HG02642 (cell line): ENCODE measurements at regions not wholly inside any gene's neighbourhood (a gene's known extent, or its start where the extent isn't known, plus 50 kb on each side); places are given as distances from the start of the nearest gene placed in this dataset.

Experiments
- ATAC-seq: cut with Tn5 transposase; IDR thresholded peaks from one replicate; pipeline ENCODE4 v1.9.1; 2021; ENCODE audit warnings: mild to moderate bottlenecking; ENCODE audit not compliant: unreplicated experiment, poor library complexity

DNA sequence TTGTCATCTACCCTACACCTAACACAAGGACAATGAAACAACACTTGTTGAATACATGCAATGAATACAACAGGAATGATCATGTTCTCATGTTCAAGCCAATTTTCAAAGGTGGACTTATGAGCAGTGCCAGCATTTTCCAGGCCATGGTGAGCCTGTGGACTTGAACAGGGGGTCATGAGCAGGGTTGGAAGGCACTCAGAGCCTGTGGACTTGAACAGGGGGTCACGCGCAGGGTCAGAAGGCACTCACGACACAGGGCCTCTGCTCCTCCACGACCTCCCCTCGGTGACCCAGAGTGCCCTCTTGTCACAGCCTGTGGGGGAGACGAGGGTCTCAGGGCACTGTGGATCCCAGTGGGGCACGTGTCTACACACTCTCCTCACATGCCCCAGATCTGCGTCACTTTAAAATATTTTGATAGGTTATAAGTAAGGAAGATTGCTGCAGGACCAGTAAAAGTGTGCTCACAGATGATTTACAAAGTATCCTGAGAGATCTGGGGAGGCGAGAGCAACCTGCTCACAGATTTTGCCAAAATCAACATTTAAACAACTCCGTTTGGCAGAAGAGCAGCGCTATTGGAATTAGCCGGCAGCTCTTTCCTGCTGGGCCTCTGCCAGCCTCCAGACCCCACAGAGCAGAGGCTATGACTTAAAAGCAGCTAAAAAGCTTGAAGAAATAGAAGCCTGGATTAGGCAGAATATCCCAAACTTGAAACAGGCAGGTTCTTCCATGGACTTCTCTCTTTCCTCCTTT is 121.9 kb downstream of the TMEM18 start:
- no peak for ATAC-seq

- peak; percentile 51 for ATAC-seq
Observed at GRCh38 chr2:554444-554843, 122.8 kb downstream of the TMEM18 start.

DNA sequence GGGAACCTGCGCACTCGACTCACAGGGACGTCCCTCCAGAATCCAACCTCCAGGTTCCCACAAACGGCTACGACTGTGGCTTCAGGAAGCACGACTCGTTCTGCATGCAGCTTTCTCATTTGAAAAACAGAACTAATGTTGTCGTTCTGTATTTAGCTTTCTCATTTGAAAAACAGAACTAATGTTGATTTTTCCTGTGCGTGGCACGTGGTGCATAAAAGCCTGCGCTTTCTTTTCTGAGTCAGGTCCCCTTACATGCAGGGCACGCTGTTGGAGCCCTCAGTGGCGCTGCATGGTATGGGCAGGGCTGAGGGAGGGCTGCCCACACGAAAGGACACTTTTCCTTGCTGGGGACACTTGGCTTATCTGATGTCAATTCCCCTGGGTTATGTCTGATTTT is 124.3 kb downstream of the TMEM18 start:
- ATAC-seq, result no peak

GRCh38 chr2:551621-552020 is 125.6 kb downstream of the TMEM18 start:
- no peak for ATAC-seq

DNA sequence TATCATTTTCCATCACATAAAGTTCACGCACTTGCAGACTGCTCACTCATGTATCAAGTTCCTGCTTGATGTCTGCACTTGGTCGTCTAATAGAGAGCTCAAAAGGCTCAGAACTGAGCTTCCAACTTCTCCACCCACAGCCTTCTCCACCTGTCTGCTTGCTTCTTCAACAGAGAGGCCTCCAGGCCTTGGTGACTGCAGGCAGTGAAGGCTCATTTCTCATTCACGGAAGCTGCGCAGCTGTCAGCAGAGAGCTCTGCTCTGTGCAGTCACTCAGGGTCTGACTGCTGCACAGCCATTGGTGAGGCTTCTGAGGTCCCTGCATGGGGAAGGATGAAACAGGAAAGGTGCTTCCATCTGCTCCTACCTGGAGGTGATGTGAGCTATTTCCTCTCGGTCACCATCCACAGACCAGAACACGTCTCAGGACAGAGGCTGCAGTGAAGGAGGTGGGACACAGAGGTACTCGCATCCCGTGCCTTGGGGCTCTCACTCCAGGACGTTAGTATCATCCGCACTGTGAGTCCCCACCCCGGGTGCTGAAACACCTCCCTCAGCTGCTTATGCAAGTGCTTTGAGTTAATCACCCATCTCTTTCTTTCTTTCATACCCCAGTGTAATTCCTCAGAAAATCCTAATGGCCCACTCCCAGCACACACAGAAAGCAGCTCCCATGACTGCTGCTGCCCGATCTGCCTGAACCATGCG is 126.2 kb downstream of the TMEM18 start:
- peak; percentile 49 for ATAC-seq

DNA sequence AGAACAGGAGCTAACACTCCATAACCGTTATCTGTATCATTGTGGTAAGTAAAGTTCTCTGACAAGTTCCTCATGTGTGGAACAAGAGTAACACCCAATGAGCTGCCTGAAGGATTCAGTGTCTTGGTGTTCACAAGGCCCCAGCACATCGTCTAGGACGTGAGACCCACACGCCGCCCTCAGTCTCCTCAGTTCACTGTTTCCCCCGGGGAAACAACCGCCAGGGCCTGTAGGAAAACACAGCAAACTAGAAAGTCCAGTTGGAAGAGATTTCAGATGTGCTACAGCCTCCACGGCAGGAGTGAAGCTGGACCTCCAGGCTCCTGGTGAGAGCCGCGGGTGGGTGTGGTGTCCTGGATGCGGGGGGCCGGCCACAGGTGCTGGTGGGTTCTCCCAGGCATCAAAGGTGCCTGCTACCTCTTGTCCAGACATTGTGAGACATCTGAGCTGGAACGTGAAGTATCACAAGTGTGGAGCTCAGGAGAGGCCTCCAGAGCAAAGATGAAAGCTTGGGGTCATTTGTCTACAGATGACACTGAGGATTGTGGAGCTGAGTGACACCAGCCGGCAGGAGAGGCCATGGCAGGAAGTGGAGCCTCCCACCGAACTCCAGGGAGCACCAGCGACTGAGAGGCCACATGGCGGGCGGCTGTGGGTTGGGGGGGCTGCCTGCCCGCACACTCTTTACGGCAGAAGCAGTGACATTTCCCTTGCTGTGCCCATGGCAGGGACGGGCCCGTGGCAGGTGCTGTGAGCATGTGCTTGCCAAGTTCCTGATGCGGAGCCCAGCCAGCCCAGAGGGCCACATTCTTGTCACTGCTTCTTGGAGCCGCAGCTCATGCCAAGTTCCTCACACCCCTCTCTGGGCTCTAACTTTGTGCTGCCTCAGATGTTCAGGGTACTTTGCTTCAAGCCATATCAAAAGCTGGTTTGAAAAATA is 131.2 kb downstream of the TMEM18 start:
- no peak for ATAC-seq

- no peak for ATAC-seq
Observed at GRCh38 chr2:545228-545627, 132.0 kb downstream of the TMEM18 start.

DNA sequence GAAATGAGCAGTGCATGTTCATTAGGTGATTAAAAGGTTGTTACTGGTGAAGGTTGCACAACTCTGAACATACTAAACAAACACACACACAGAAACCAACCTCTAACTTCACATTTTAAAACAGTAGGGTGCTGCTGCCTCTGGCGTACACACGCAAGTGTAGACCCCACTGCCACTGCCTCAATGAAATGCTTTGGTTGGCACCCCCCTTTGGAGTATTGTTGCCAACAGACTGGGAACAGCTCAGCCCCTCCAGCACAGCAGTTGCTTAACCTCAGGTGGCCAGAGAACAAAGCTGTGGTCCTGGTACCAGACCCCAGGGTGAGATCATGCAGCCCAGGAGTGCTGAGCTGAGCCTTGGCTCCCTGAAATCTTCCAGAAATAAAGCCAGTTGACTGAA is 138.6 kb downstream of the TMEM18 start:
- ATAC-seq, result no peak

DNA sequence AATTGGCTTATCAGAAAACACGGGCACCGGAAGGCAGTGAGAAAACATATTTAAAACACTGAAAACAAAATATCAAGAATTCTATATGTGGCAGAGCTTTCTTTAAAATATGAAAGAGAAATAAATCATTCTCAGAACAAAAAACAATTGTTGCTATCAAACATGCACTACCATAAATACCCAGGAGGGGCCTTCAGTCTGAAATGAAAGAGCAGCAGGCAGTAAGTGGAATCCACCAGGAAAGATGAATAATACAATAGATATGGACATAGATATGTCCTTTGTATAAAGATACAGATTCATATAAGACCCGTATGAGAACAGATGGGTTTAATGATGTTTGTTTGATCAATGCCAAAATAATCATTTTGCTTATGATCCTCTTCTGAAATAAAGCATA is 142.0 kb downstream of the TMEM18 start:
- no peak for ATAC-seq

- ATAC-seq, result no peak
Observed at GRCh38 chr2:529852-530251, 147.4 kb downstream of the TMEM18 start.

DNA sequence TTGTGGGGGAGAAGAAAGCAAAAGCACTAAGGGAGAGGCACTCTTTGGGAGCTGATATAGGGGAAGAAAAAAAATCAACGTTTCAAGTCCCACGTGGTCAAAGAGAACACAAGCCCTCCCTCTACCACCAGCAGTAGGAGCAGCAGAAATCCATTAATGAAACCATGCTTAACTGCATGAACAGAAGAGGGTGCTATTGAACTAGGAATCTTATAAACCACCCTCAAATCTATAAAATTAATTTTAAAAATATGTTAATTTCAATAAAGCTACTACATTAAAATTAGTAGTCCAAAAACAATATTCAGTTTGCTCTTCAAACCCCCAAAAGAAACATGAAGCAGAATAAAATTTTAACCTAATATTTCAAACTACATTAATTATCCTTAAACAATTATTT is 147.8 kb downstream of the TMEM18 start:
- no peak for ATAC-seq

- no peak for ATAC-seq
Observed at GRCh38 chr2:527581-527980, 149.6 kb downstream of the TMEM18 start.

GRCh38 chr2:526918-527317 is 150.3 kb downstream of the TMEM18 start:
- no peak for ATAC-seq

- ATAC-seq, result no peak
Observed at GRCh38 chr2:525611-526010, 151.6 kb downstream of the TMEM18 start.

GRCh38 chr2:525021-525420 is 152.2 kb downstream of the TMEM18 start:
- no peak for ATAC-seq

- ATAC-seq, result no peak
Observed at GRCh38 chr2:524442-524841, 152.8 kb downstream of the TMEM18 start.

DNA sequence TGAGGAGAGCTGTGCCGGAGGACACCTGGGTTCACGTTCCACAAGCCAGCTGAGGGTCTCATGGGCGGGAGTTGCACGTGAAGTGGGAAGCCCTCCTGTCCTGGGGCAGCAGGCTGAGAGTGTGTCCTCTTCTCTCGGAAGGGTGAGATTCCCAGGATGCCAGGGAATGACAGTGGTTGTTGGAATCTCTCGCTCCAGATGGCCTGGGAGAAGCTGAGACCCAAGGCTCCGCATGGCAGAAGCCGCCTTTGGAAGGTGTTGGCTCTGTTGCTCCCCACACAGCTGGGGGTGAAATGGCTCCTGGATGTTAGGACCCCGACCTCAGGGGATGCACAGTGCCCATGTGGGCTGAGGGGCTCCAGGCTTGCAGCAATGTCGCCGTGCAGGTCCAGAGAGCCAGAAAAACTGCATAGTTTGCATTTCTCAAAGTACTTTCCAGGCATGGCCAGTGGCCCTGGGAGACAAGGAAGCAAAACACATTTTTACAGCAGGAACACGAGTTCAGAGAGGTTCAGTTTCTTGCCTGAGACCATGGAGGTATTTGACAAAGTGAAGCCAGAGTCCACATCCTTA is 153.4 kb downstream of the TMEM18 start:
- ATAC-seq, result no peak

DNA sequence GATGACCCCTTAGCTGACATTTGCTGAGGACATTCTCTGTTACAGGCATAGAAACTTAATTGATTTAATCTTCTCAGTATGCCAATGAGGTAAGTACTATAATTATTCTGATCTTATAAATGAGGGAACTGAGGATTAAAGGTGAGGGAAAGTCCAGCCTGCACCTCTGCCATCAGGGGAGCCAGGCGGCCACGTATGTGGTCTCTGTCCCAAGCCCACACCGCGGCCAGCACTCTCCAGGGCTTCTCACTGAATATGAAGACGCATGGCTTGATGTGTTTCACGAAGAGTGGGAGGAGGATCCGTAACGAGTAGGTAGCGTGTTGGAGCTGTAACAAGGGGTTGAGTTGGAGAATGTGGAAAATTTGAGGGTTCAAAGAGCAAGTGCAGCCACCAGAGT is 154.4 kb downstream of the TMEM18 start:
- ATAC-seq, result no peak

DNA sequence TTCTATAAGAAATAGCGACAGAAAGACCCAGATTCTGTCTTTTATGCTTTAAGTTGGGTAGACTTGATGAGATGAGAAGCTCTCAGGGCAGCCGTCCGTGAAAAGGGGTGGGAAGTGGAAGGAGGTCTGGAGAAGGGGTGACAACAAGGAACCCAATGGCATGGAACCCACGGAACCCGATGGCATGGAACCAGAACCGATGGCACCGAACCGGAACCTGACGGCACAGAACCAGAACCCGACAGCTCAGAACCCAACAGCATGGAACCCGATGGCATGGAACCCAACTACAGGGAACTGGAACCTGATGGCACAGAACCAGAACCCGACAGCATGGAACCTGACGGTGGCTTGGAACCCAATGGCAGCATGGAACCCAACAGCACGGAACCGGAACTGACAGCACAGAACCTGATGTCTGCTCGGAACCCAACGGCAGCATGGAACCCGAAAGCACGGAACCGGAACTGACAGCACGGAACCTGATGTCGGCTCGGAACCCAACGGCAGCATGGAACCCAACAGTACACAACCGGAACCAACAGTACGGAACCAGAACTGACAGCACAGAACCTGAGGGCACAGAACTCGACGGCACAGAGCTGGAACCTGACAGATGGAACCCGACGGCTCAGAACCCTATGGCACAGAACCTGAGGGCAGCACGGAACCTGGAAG is 155.2 kb downstream of the TMEM18 start:
- ATAC-seq, result no peak
